Neural progenitor cell (in vitro differentiated cells): ENCODE measurements at regions not wholly inside any gene's neighbourhood (a gene's known extent, or its start where the extent isn't known, plus 50 kb on each side); places are given as distances from the start of the nearest gene placed in this dataset.

Experiments used
- CTCF ChIP-seq: fragments of 200-600 bp; sonication (generic); IDR thresholded peaks from 2 replicates; pipeline ENCODE4 v1.5.1; 2017; ENCODE audit warnings: antibody characterized with exemption, mild to moderate bottlenecking
- EZH2 ChIP-seq: fragments of 200-600 bp; sonication (generic); IDR thresholded peaks from 2 replicates; pipeline ENCODE4 v1.6.1; 2017; ENCODE audit warnings: antibody characterized with exemption, mild to moderate bottlenecking, moderate library complexity

GRCh38 chr1:209398313-209398991, 185.1 kb upstream of the CAMK1G start:
- no peak for TF ChIP-seq CTCF
- no peak for TF ChIP-seq EZH2
